Naive B cell (primary cell): ENCODE measurements at regions not wholly inside any gene's neighbourhood (a gene's known extent, or its start where the extent isn't known, plus 50 kb on each side); places are given as distances from the start of the nearest gene placed in this dataset.
"Not testable (repeated sequence)": the region's sequence is repeated elsewhere in the genome, so short reads cannot be mapped to it uniquely, and the experiment has no call there.

Experiments
- ATAC-seq, 2 donors: fragments of 150-1000 bp; cut with Tn5 transposase; 2 replicates each; pipeline ENCODE4 v1.10.0; 2021; ENCODE audit warnings: low read depth in 2 of 2, mild to moderate bottlenecking in 2 of 2, moderate library complexity in 2 of 2
- DNase-seq: peaks from one replicate; pipeline ENCODE4 v3.0.0; 2022
- H3K27ac Mint-ChIP-seq, 6 donors: one replicate each; pipeline ENCODE4 v1.8.0; 2020 to 2022; ENCODE audit warnings: mild to moderate bottlenecking in 6 of 6, mixed read lengths in 6 of 6, moderate library complexity in 5 of 6, inconsistent platforms in 2 of 6
- H3K27me3 Mint-ChIP-seq, 3 donors: one replicate each; pipeline ENCODE4 v1.8.0; 2021 to 2022; ENCODE audit warnings: mixed read lengths in 3 of 3, mild to moderate bottlenecking in 1 of 3
- H3K36me3 Mint-ChIP-seq, 2 donors: one replicate each; pipeline ENCODE4 v1.8.0; 2020 to 2022; ENCODE audit warnings: mixed read lengths in 2 of 2, inconsistent platforms in 1 of 2, mild to moderate bottlenecking in 1 of 2
- H3K4me1 Mint-ChIP-seq, 3 donors: one replicate each; pipeline ENCODE4 v1.8.0; 2020 to 2022; ENCODE audit warnings: mixed read lengths in 3 of 3, inconsistent platforms in 1 of 3, mild to moderate bottlenecking in 1 of 3, moderate library complexity in 1 of 3
- H3K4me3 Mint-ChIP-seq, 8 donors: one replicate each; pipeline ENCODE4 v1.8.0; 2020 to 2022; ENCODE audit warnings: mild to moderate bottlenecking in 8 of 8, mixed read lengths in 8 of 8, moderate library complexity in 8 of 8, inconsistent platforms in 2 of 8
- H3K9me3 Mint-ChIP-seq, 7 donors: one replicate each; pipeline ENCODE4 v1.8.0; 2020 to 2022; ENCODE audit warnings: mixed read lengths in 7 of 7, mild to moderate bottlenecking in 5 of 7, inconsistent platforms in 2 of 7, moderate library complexity in 1 of 7

DNA sequence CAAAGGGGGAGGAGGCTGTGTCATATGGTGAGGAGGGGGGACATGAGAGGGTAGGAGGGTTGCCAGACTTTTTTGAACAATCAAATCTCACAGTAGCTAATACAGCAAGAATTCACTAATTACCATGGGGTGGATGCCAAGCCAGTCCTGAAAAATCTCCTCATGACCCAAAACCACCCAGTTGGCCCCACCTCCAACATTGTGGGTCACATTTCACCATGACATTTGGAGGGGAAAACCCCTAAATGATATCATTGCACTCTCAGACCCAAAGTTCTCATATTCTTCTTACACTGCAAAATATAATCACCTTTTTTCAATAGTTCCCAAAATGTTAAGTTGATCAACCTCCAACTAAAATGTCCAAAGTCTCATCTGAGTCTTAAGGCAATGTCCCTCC, 666.3 kb downstream of the TMEM121 start:
- H3K4me3 Mint-ChIP-seq, H3K27ac Mint-ChIP-seq, H3K27me3 Mint-ChIP-seq, ATAC-seq, H3K36me3 Mint-ChIP-seq, H3K9me3 Mint-ChIP-seq, DNase-seq, H3K4me1 Mint-ChIP-seq: not testable (repeated sequence)

DNA sequence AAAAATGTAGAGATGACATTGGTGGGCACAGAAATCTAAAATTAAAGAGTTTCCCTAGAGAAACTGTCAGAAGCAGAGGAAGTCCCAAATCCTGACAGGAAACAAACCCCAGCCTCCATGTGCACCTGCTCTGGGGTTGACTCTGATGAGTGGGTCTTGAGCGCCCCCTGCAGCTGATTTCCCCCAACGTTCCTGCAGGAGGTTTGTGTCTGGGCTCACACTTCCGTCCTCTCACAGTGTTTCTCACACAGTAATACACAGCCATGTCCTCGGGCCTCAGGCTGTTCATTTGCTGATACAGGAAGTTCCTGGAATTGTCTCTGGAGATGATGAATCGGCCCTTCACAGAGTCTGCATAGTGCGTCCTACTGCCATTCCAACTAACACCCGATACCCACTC, 670.1 kb downstream of the TMEM121 start:
- H3K36me3 Mint-ChIP-seq, H3K27me3 Mint-ChIP-seq, H3K9me3 Mint-ChIP-seq, DNase-seq, H3K4me3 Mint-ChIP-seq, ATAC-seq, H3K4me1 Mint-ChIP-seq, H3K27ac Mint-ChIP-seq: not testable (repeated sequence)

DNA sequence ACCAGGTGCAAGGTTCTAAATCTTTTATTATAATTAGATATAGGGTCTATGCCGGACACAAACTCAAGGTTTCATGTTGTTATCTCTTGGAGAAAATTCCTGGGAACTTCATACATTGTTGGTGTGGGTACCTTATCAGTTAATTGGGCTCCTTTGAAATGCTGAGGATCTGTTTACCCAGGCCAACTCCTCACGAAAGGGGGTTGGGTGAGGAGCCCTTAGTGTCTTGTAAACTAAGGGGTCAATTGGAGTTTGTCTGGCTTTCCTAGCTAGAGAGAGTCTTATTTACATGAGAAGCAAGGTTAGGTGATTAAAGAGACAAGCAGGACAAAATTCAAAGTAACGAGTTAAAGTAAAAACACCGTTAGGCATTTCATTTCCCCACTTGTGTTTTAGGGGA, 670.9 kb downstream of the TMEM121 start:
- H3K4me3 Mint-ChIP-seq, H3K27ac Mint-ChIP-seq, H3K27me3 Mint-ChIP-seq, DNase-seq, H3K4me1 Mint-ChIP-seq, H3K9me3 Mint-ChIP-seq, H3K36me3 Mint-ChIP-seq, ATAC-seq: not testable (repeated sequence)

DNA sequence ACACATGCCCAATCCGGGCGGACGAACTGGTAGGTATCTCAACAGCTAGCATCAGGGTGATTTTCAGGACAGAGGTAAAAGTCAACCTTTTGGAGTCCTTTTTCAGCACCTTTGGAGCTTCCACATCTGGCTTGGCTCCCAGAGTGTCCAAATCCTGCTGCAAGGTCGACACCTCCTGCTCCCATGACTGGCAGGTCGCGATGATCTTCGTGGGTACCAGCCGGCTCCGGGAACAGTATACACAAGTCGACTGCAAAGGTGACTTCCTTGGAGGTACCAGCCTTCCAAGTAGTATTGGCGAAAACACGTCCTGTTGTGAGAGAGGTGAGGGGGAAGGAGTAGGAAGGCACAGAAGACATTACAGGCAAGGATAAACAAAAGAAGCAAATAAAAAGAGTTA, 672.7 kb downstream of the TMEM121 start:
- H3K9me3 Mint-ChIP-seq: no peaks in the 10 kb centered on the region
- DNase-seq (no peak), ATAC-seq (no peak)
- peak overlapping the region in 1 of 6 donors; percentile 81 for H3K27ac Mint-ChIP-seq
- H3K36me3 Mint-ChIP-seq: no peaks in the 10 kb centered on the region
- H3K27me3 Mint-ChIP-seq: peaks cover 0 to 4% (median 3%) of the 10 kb centered on the region in 3 donors
- no peak overlapping the region for H3K4me3 Mint-ChIP-seq
- no peaks in the 10 kb centered on the region for H3K4me1 Mint-ChIP-seq

DNA sequence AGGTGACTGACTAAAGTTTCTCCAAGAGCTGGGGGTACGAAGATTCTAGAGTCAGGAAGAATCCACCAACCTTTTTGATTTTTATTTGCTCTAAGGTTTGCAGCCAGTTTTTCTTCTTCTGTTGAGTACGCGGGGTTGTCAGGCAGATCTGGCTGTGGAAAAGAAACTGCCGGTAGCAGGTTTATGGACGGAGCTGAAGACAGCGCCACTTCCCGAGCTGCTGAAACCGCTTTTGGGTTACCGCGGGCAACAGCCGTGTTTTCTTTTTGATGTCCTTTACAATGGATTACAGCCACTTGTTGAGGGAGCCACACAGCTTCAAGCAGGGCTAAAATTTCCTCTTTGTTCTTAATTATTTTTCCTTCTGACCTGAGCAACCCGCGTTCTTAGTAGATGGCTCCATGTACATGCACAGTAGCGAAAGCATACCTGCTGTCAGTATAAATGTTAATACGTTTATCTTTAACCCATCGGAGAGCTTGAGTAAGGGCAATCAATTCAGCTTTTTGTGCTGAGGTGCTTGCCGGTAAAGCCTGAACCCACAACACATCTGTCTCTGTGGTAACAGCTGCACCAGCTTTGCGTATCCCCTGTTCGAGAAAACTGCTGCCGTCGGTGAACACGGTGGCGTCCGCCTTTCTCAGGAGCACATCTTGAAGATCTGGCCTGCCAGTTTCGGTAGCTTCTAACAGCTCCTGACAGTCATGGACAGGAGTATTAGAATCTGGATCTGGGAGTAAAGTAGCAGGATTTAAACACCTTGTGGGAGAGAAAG, 674.3 kb downstream of the TMEM121 start:
- no peak overlapping the region for H3K4me3 Mint-ChIP-seq
- no peaks in the 10 kb centered on the region for H3K9me3 Mint-ChIP-seq
- ATAC-seq: no peak
- H3K4me1 Mint-ChIP-seq: no peaks in the 10 kb centered on the region
- H3K27ac Mint-ChIP-seq: peak overlapping the region in 1 of 6 donors; percentile 26
- DNase-seq: no peak
- no peaks in the 10 kb centered on the region for H3K36me3 Mint-ChIP-seq
- peaks cover 0 to 6% (median 6%) of the 10 kb centered on the region in 3 donors for H3K27me3 Mint-ChIP-seq

DNA sequence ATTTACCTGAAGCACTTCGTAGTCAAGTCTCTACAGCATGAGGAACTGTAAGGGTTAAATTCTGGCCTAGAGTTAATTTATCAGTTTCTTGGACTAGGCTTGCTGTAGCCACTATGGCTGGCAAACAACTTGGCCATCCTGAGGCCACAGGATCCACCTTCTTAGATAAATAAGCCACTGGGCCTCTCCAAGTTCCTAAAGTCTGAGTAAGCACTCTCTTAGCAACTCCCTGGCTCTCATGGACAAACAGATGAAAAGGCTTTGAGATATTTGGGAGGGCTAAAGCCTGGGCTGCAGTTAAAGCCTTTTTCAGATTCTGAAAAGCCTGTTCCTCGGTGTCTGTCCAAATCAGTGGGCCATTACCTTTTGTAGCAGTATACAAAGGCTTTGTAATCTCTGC, 675.0 kb downstream of the TMEM121 start:
- H3K4me1 Mint-ChIP-seq: no peaks in the 10 kb centered on the region
- no peaks in the 10 kb centered on the region for H3K36me3 Mint-ChIP-seq
- H3K4me3 Mint-ChIP-seq: no peak overlapping the region
- ATAC-seq (no peak), DNase-seq (no peak)
- no peaks in the 10 kb centered on the region for H3K9me3 Mint-ChIP-seq
- peaks cover 0 to 6% (median 6%) of the 10 kb centered on the region in 3 donors for H3K27me3 Mint-ChIP-seq
- peak overlapping the region in 1 of 6 donors; percentile 26 for H3K27ac Mint-ChIP-seq

DNA sequence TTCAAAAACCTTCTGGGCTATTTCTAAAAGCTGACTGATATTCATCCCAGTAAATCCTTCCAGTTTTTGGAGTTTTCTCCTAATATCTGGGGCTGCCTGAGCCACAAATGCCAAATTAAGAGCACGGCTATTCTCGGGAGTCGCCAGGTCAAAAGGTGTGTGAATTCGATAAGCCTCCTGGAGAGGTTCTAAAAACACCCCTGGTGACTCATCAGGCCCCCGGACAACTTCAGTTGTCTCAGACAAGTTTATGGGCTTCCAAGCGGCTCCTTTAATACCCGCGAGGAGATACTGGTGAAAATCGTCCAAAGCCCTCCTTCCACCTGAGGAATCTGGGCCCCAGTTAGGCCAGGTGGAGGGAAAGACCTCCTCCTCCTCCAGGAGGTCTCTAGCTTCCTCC, 677.1 kb downstream of the TMEM121 start:
- no peaks in the 10 kb centered on the region for H3K36me3 Mint-ChIP-seq
- ATAC-seq (no peak), DNase-seq (no peak)
- H3K9me3 Mint-ChIP-seq: no peaks in the 10 kb centered on the region
- no peak overlapping the region for H3K27ac Mint-ChIP-seq
- no peaks in the 10 kb centered on the region for H3K4me1 Mint-ChIP-seq
- H3K4me3 Mint-ChIP-seq: no peak overlapping the region
- H3K27me3 Mint-ChIP-seq: peaks cover 0 to 6% (median 6%) of the 10 kb centered on the region in 3 donors

DNA sequence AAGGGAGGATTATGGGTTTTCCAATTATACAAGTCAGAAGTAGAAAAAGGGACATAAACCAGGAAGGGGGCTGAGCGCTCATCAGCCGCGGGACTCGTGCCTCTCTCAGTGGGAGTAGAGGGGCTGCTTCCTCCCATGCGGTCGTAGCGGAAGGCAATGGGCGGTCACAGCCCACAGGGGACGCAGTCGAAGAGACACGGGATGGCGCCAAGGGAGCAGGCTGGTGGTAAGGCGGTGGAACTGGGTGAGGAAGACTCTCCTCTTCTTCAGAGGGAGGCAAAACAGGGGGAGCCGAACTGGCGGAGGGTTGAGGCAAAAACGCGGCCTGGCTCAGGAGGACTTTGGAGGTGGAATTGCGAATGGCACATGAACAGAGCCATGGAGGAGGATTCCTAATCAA, 677.7 kb downstream of the TMEM121 start:
- DNase-seq (no peak), ATAC-seq (no peak)
- Mint-ChIP-seq H3K27me3 (peaks cover 0 to 6% (median 6%) of the 10 kb centered on the region in 3 donors), H3K36me3 (no peaks in the 10 kb centered on the region), H3K4me3 (peak overlapping the region in 1 of 8 donors; percentile 47), H3K9me3 (no peaks in the 10 kb centered on the region), H3K27ac (peak overlapping the region in 2 of 6 donors; percentile 22 to 42), H3K4me1 (no peaks in the 10 kb centered on the region)

DNA sequence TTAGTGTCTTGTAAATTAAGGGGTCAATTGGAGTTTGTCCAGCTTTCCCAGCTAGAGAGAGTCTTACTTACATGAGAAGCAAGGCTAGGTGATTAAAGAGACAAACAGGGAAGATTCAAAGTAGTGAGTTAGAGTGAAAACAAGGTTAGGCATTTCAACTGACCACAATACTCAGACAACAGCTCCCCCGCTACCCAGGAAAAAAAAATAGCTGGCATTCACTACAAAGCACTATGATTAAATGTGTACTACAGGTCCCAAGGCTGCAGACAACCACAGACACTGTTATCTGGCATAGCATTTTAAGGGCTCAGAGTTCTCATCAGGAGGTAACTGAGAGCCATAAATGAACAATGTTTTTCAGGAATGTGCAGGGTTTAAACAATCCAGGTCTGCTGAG, 680.9 kb downstream of the TMEM121 start:
- H3K36me3 Mint-ChIP-seq: no peaks in the 10 kb centered on the region
- H3K27me3 Mint-ChIP-seq: peaks cover 4 to 6% (median 6%) of the 10 kb centered on the region in 3 donors
- DNase-seq (no peak), ATAC-seq (no peak)
- H3K4me1 Mint-ChIP-seq: peaks cover 0 to 2% (median 0%) of the 10 kb centered on the region in 3 donors
- H3K27ac Mint-ChIP-seq: no peak overlapping the region
- H3K4me3 Mint-ChIP-seq: no peak overlapping the region
- H3K9me3 Mint-ChIP-seq: no peaks in the 10 kb centered on the region

DNA sequence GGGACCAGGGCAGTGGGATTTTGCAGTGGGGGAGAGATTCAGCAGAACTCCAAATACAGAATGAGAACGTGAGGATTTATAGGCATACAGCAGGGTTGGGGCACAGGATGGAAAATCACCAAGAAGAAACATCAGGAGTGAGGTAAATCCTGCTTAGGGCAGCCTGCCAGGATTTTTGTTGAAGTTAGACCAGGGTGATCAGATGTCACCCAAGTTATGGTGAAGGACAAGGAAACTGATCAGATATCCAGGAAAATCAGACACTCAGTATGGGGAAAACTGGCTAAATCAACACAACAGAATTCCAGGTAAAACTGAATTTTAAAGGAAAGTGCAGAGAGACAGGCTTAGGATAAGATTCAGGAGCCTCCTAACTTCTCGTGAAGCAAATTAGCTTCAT, 682.4 kb downstream of the TMEM121 start:
- DNase-seq (no peak), ATAC-seq (no peak)
- H3K4me3 Mint-ChIP-seq: no peak overlapping the region
- H3K9me3 Mint-ChIP-seq: no peaks in the 10 kb centered on the region
- peaks cover 0 to 2% (median 0%) of the 10 kb centered on the region in 3 donors for H3K4me1 Mint-ChIP-seq
- H3K27me3 Mint-ChIP-seq: peaks cover 4 to 5% (median 5%) of the 10 kb centered on the region in 3 donors
- no peak overlapping the region for H3K27ac Mint-ChIP-seq
- H3K36me3 Mint-ChIP-seq: no peaks in the 10 kb centered on the region

DNA sequence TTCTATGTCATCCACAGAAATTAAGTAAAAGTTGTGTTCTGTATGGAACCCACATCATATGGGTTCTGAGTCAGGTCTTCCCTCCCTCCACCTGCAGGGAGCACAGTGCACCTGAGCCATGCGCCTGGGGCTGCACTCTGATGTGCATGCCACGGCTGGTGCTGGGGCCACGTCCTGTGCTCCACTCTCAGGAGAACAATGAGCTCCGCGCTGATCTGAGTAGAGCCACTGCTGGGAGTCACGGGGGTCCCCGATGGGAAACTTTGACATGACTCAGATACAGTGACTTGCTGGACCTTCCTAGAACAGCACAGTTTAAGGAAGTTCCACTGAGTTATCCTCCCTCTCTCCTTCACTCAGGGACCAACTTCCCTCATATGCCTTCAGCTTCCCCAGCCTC, 683.4 kb downstream of the TMEM121 start:
- peaks cover 0 to 4% (median 0%) of the 10 kb centered on the region in 3 donors for H3K27me3 Mint-ChIP-seq
- no peak for DNase-seq
- no peak for ATAC-seq
- H3K27ac Mint-ChIP-seq: no peak overlapping the region
- no peak overlapping the region for H3K4me3 Mint-ChIP-seq
- H3K36me3 Mint-ChIP-seq: no peaks in the 10 kb centered on the region
- H3K9me3 Mint-ChIP-seq: no peaks in the 10 kb centered on the region
- H3K4me1 Mint-ChIP-seq: peaks cover 0 to 2% (median 0%) of the 10 kb centered on the region in 3 donors

DNA sequence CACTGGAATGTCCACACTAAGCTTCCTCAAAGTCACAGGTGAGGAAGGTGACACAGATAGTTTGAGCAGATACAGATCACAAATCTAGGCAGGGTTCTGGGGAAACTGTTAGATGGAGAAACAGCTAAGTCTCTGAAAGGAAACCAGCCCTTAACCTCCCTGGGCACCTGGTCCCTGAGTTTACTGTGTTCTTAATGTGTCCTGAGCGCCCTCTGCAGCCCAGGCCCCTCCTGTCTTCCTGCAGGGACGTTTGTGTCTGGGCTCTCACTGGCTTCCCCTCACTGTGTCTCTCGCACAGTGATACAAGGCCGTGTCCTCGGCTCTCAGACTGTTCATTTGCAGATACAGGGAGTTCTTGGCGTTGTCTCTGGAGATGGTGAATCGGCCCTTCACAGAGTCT, 684.3 kb downstream of the TMEM121 start:
- H3K9me3 Mint-ChIP-seq: no peaks in the 10 kb centered on the region
- DNase-seq (no peak), ATAC-seq (no peak)
- peak overlapping the region in 1 of 6 donors; percentile 15 for H3K27ac Mint-ChIP-seq
- H3K4me3 Mint-ChIP-seq: no peak overlapping the region
- H3K4me1 Mint-ChIP-seq: peaks cover 0 to 2% (median 0%) of the 10 kb centered on the region in 3 donors
- peaks cover 0 to 4% (median 0%) of the 10 kb centered on the region in 3 donors for H3K27me3 Mint-ChIP-seq
- no peaks in the 10 kb centered on the region for H3K36me3 Mint-ChIP-seq

DNA sequence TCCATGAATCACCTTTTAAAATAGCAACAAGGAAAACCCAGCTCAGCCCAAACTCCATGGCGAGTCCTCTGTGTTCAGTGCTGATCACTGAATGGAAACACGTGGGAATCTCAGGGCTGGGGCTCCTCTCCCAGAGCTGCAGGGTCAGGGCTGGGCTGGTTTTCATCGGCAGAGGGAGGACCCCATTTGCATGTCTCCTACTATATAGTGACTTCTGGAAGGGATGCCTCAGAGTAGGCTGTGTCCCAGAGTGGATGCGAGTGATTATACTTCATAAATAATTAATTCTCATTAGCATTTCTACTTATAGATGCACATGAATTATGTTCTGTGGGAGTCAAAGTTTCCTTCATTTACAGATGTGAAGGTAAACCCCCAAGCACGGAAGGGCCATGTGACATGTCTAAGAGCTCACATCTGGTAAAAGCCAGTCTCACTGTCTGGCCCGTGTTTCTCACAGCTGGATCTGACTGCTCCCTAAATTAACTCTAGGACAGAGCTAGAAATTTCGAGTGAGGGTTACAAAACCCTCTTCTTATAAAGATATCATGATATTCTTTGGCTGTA, 685.0 kb downstream of the TMEM121 start:
- no peak overlapping the region for H3K27ac Mint-ChIP-seq
- ATAC-seq (no peak), DNase-seq (no peak)
- H3K27me3 Mint-ChIP-seq: peaks cover 0 to 4% (median 0%) of the 10 kb centered on the region in 3 donors
- peak overlapping the region in 1 of 8 donors; percentile 62 for H3K4me3 Mint-ChIP-seq
- H3K9me3 Mint-ChIP-seq: no peaks in the 10 kb centered on the region
- peaks cover 0 to 2% (median 0%) of the 10 kb centered on the region in 3 donors for H3K4me1 Mint-ChIP-seq
- no peaks in the 10 kb centered on the region for H3K36me3 Mint-ChIP-seq

DNA sequence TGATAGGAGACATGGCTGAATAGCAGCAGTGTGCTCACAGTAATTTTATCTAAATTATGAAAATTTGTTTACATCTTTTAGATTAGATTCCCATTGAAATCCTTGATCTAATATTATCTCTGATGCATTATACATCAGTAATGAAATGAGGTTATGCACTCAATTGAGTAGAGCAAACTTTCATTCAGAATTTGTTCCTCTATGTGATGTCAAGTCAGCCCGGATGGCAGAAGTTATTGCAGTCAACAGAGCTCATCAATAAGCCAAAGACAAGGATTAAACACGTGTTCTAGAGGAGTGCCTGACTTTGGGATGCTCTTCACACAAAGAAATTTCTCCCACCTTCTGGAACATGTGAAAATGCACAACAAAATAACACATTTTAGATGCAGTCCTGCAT, 688.8 kb downstream of the TMEM121 start:
- ATAC-seq (no peak), DNase-seq (no peak)
- Mint-ChIP-seq H3K27me3 (no peaks in the 10 kb centered on the region), H3K9me3 (no peaks in the 10 kb centered on the region), H3K27ac (no peak overlapping the region), H3K4me3 (no peak overlapping the region), H3K36me3 (no peaks in the 10 kb centered on the region), H3K4me1 (no peaks in the 10 kb centered on the region)
